ENCODE measurements at regions not wholly inside any gene's neighbourhood (a gene's known extent, or its start where the extent isn't known, plus 50 kb on each side); places are given as distances from the start of the nearest gene placed in this dataset.

DNA sequence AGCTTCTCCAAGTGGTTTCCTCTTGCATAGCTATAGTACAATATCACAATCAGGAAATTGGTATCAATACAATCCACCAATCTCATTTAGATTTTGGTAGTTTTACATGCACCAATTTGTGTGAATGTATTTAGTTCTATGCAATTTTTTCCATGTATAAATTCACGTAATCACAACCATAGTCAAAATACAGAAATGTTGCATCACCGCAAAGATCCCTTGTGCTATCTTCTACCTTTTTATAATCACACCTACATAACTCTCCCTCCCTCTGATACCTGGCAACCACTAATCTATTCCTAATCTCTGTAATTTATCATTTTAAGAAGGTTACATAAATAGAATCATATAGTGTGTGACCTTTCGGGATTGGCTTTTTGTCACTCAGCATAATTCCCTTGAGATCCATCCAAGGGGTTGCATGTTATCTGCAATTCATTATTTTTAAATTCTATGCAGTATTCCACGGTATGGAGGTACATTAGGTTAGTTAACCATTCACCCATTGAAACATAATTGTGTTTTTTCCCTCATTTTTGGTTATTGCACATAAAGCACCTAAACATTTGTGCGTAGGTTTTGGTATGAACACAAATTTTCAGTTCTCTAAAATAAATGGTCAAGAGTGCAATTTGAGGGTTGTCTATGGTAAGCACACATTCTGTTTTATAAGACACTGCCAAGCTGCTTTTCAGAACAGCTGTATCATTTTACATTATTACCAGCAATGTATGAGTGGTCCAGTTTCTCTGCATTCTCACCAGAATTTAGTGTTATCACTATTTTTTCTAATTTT, 95.1 kb upstream of the SLC22A23 start:
- no peak for DNase-seq
- Histone ChIP-seq H3K27ac (no peak overlapping the region), H3K27me3 (no peaks in the 10 kb centered on the region), H3K9me3 (replicated peaks in 1 of 3) (peaks cover 0 to 15% (median 0%) of the 10 kb centered on the region in 3 donors), H3K36me3 (replicated peaks in 1 of 2) (no peaks in the 10 kb centered on the region), H3K4me1 (replicated peaks in 1 of 2) (no peaks in the 10 kb centered on the region), H3K4me3 (no peak overlapping the region)
- WGBS, 4 donors: 77 to 85% (median 83%) methylated on average over 5 of the region's 5 CpGs
- intact Hi-C loops (cut with DNase I): no loop called here
- TF ChIP-seq POLR2A (IDR thresholded peaks at IDR 0.05): no peak
- TF ChIP-seq, protein P1, sequence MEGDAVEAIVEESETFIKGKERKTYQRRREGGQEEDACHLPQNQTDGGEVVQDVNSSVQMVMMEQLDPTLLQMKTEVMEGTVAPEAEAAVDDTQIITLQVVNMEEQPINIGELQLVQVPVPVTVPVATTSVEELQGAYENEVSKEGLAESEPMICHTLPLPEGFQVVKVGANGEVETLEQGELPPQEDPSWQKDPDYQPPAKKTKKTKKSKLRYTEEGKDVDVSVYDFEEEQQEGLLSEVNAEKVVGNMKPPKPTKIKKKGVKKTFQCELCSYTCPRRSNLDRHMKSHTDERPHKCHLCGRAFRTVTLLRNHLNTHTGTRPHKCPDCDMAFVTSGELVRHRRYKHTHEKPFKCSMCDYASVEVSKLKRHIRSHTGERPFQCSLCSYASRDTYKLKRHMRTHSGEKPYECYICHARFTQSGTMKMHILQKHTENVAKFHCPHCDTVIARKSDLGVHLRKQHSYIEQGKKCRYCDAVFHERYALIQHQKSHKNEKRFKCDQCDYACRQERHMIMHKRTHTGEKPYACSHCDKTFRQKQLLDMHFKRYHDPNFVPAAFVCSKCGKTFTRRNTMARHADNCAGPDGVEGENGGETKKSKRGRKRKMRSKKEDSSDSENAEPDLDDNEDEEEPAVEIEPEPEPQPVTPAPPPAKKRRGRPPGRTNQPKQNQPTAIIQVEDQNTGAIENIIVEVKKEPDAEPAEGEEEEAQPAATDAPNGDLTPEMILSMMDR (IDR thresholded peaks at IDR 0.05): no peak

DNA sequence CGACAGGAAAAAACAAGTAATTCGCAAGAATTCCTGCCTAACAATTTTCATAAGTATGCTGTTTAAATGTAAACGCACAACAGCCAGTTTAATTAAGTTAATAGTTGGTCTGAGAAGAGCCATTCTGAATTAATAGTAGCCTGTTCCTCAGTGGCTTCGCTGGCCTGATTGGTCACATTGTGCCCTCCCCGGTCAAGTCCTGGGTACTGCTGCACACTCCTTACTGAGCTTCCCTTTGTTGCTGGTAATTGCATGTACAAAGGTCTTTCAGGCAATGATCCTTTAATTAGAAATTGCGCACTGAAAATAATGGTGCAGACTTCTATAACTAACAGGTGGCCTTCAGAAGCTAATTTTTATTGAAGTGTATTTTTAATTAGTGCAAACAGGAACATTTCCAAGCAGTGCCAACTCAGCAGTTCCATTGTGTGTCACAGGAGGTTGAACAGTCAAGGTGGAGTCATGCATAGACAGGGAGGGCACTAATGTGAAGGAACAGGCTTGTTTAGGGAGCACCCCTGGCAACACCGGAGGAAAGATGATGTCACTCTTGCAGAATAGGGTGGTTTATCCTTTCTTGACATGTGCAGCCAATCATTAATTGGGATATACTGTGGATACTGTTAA, 92.6 kb upstream of the SLC22A23 start:
- 80 to 90% (median 81%) methylated on average over 7 of the region's 7 CpGs for WGBS, 4 donors
- Histone ChIP-seq H3K27me3 (no peaks in the 10 kb centered on the region), H3K36me3 (replicated peaks in 1 of 2) (no peaks in the 10 kb centered on the region), H3K4me1 (replicated peaks in 1 of 2) (no peaks in the 10 kb centered on the region), H3K9me3 (replicated peaks in 1 of 3) (peaks cover 0 to 9% (median 0%) of the 10 kb centered on the region in 3 donors), H3K4me3 (no peak overlapping the region), H3K27ac (no peak overlapping the region)
- intact Hi-C loops (cut with DNase I): no loop called here
- no peak for TF ChIP-seq POLR2A (IDR thresholded peaks at IDR 0.05)
- TF ChIP-seq, protein P1 (IDR thresholded peaks at IDR 0.05): no peak
- no peak for DNase-seq

- intact Hi-C loops (cut with DNase I): no loop called here
Observed at GRCh38 chr6:3546121-3546520, 89.3 kb upstream of the SLC22A23 start.

DNA sequence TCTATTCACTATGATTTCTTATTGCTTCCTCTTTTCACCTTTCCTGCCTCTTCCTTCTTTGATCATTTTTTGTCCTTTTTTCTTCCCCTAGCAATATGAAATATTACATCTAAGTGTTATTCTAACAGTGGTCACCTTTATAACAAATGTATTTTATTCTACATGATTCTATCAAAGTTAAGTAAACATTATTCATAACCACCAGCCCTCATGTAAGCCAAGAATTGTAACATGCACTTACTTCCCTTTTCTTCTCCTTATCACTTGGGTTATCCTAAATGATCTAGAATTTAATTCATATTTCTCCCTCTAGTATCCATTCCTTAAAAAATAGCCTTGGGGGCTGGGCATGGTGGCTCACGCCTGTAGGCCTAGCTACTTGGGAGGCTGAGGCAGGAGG, 88.3 kb upstream of the SLC22A23 start:
- Histone ChIP-seq H3K36me3 (replicated peaks in 1 of 2) (no peaks in the 10 kb centered on the region), H3K4me3 (no peak overlapping the region), H3K9me3 (replicated peaks in 1 of 3) (no peaks in the 10 kb centered on the region), H3K4me1 (replicated peaks in 1 of 2) (no peaks in the 10 kb centered on the region), H3K27ac (no peak overlapping the region), H3K27me3 (no peaks in the 10 kb centered on the region)
- intact Hi-C loops (cut with DNase I): no loop called here
- no peak for DNase-seq
- no peak for TF ChIP-seq POLR2A (IDR thresholded peaks at IDR 0.05)
- TF ChIP-seq, protein P1 (IDR thresholded peaks at IDR 0.05): no peak
- 89 to 100% (median 95%) methylated on average over 1 of the region's 1 CpG for WGBS, 4 donors

More at GRCh38 chr6:3546121-3546520, 89.3 kb upstream of the SLC22A23 start:
- WGBS, 4 donors: 73 to 84% (median 82%) methylated on average over 2 of the region's 2 CpGs
- no peaks in the 10 kb centered on the region for H3K9me3 ChIP-seq (replicated peaks in 1 of 3)
- H3K4me1 ChIP-seq (replicated peaks in 1 of 2): no peaks in the 10 kb centered on the region
- no peak overlapping the region for H3K27ac ChIP-seq
- no peak for DNase-seq
- TF ChIP-seq POLR2A (IDR thresholded peaks at IDR 0.05): no peak
- TF ChIP-seq, protein P1 (IDR thresholded peaks at IDR 0.05): no peak
- no peak overlapping the region for H3K4me3 ChIP-seq
- H3K36me3 ChIP-seq (replicated peaks in 1 of 2): no peaks in the 10 kb centered on the region
- H3K27me3 ChIP-seq: no peaks in the 10 kb centered on the region
